Neural progenitor cell (in vitro differentiated cells): ENCODE measurements at regions not wholly inside any gene's neighbourhood (a gene's known extent, or its start where the extent isn't known, plus 50 kb on each side); places are given as distances from the start of the nearest gene placed in this dataset.

Experiments used
- DNase-seq: peaks from one replicate; pipeline ENCODE4 v3.0.0-alpha.2; 2016; ENCODE audit warnings: low spot score
- H2AFZ ChIP-seq: fragments of 200-600 bp; sonication (generic); replicated peaks from 2 replicates; pipeline ENCODE4 v1.6.1; 2016; ENCODE audit warnings: antibody characterized with exemption
- H3F3A ChIP-seq: fragments of 200-600 bp; sonication (generic); 2 replicates; pipeline ENCODE4 v1.6.1; 2016; ENCODE audit warnings: antibody characterized with exemption, low read depth
- H3K27ac ChIP-seq: fragments of 200-600 bp; sonication (generic); 2 replicates; pipeline ENCODE4 v1.5.1; 2016; ENCODE audit warnings: mild to moderate bottlenecking
- H3K27me3 ChIP-seq: fragments of 200-600 bp; sonication (generic); 2 replicates; pipeline ENCODE4 v1.6.1; 2016; ENCODE audit warnings: mild to moderate bottlenecking, moderate library complexity
- H3K36me3 ChIP-seq: fragments of 200-600 bp; sonication (generic); 2 replicates; pipeline ENCODE4 v1.5.1; 2016
- H3K4me1 ChIP-seq: fragments of 200-600 bp; sonication (generic); 2 replicates; pipeline ENCODE4 v1.6.1; 2016; ENCODE audit warnings: mixed run types
- H3K4me2 ChIP-seq: fragments of 200-600 bp; sonication (generic); 2 replicates; pipeline ENCODE4 v1.6.1; 2016
- H3K4me3 ChIP-seq: fragments of 200-600 bp; sonication (generic); 2 replicates; pipeline ENCODE4 v1.5.1; 2016
- H3K79me2 ChIP-seq: fragments of 200-600 bp; sonication (generic); 2 replicates; pipeline ENCODE4 v1.6.1; 2016; ENCODE audit warnings: low read depth
- H3K9ac ChIP-seq: fragments of 200-600 bp; sonication (generic); 2 replicates; pipeline ENCODE4 v1.6.1; 2016
- H3K9me3 ChIP-seq: fragments of 200-600 bp; sonication (generic); 2 replicates; pipeline ENCODE4 v1.5.1; 2016; ENCODE audit warnings: low read depth
- H4K20me1 ChIP-seq: fragments of 200-600 bp; sonication (generic); 2 replicates; pipeline ENCODE4 v1.6.1; 2016; ENCODE audit warnings: low read depth
- H3K27ac Mint-ChIP-seq: 3 replicates; pipeline ENCODE4 v1.8.0; 2021; ENCODE audit warnings: mixed read lengths
- H3K27me3 Mint-ChIP-seq: 2 replicates; pipeline ENCODE4 v1.8.0; 2022; ENCODE audit warnings: low read depth, mild to moderate bottlenecking, inconsistent platforms, moderate library complexity, mixed read lengths; ENCODE audit not compliant: insufficient read depth
- H3K36me3 Mint-ChIP-seq: 3 replicates; pipeline ENCODE4 v1.8.0; 2021; ENCODE audit warnings: mixed read lengths
- H3K4me1 Mint-ChIP-seq: 3 replicates; pipeline ENCODE4 v1.8.0; 2021; ENCODE audit warnings: mixed read lengths
- H3K4me3 Mint-ChIP-seq: 3 replicates; pipeline ENCODE4 v1.8.0; 2021; ENCODE audit warnings: mild to moderate bottlenecking, moderate library complexity, mixed read lengths
- H3K9me3 Mint-ChIP-seq: 3 replicates; pipeline ENCODE4 v1.8.0; 2020; ENCODE audit warnings: mixed read lengths
- EZH2 ChIP-seq: fragments of 200-600 bp; sonication (generic); IDR thresholded peaks from 2 replicates; pipeline ENCODE4 v1.6.1; 2017; ENCODE audit warnings: antibody characterized with exemption, mild to moderate bottlenecking, moderate library complexity
- EZH2phosphoT487 ChIP-seq: fragments of 200-600 bp; sonication (generic); IDR thresholded peaks from 2 replicates; pipeline ENCODE4 v1.6.1; 2017; ENCODE audit warnings: antibody characterized with exemption
- TF ChIP-seq, protein P1 (sequence below): fragments of 200-600 bp; sonication (generic); IDR thresholded peaks from 2 replicates; pipeline ENCODE4 v1.5.1; 2017; ENCODE audit warnings: antibody characterized with exemption, mild to moderate bottlenecking

DNA sequence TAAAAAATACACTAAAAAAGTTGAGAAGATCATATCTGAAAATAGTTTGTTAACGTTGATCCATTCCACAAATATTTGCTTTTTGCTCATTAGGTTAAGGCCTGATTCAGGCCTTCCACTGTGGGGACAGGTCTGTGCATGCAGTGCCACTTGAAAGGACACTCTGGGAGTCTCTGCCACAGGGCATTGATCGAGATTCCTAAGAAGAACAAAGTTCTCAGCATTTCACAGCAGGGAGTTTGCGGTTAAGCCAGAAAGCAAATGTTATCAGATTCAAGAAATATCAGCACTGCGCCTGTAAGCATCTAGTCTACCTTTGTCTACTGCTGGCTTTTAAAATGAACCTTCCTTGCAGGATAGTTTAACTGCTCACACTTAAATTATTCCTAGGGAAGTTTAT, 62.2 kb upstream of the TNIP3 start:
- Histone ChIP-seq H3K4me2 (peak overlapping the region; percentile 17), H3K9me3 (no peaks in the 10 kb centered on the region), H3K27ac (no peak overlapping the region), H2AFZ (no peak overlapping the region), H3K36me3 (no peaks in the 10 kb centered on the region), H3K4me1 (peaks cover 23% of the 10 kb centered on the region), H3K27me3 (no peaks in the 10 kb centered on the region), H4K20me1 (no peaks in the 10 kb centered on the region), H3K79me2 (no peaks in the 10 kb centered on the region), H3K9ac (no peak overlapping the region), H3F3A (peaks cover 8% of the 10 kb centered on the region), H3K4me3 (no peak overlapping the region)
- Mint-ChIP-seq H3K4me3 (no peak overlapping the region), H3K36me3 (no peaks in the 10 kb centered on the region), H3K27me3 (peaks cover 4% of the 10 kb centered on the region), H3K4me1 (peaks cover 23% of the 10 kb centered on the region), H3K9me3 (no peaks in the 10 kb centered on the region), H3K27ac (no peak overlapping the region)
- DNase-seq, result peak; percentile 37
- no peak for TF ChIP-seq EZH2phosphoT487
- TF ChIP-seq EZH2, result no peak
- TF ChIP-seq, protein P1, sequence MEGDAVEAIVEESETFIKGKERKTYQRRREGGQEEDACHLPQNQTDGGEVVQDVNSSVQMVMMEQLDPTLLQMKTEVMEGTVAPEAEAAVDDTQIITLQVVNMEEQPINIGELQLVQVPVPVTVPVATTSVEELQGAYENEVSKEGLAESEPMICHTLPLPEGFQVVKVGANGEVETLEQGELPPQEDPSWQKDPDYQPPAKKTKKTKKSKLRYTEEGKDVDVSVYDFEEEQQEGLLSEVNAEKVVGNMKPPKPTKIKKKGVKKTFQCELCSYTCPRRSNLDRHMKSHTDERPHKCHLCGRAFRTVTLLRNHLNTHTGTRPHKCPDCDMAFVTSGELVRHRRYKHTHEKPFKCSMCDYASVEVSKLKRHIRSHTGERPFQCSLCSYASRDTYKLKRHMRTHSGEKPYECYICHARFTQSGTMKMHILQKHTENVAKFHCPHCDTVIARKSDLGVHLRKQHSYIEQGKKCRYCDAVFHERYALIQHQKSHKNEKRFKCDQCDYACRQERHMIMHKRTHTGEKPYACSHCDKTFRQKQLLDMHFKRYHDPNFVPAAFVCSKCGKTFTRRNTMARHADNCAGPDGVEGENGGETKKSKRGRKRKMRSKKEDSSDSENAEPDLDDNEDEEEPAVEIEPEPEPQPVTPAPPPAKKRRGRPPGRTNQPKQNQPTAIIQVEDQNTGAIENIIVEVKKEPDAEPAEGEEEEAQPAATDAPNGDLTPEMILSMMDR, result no peak

DNA sequence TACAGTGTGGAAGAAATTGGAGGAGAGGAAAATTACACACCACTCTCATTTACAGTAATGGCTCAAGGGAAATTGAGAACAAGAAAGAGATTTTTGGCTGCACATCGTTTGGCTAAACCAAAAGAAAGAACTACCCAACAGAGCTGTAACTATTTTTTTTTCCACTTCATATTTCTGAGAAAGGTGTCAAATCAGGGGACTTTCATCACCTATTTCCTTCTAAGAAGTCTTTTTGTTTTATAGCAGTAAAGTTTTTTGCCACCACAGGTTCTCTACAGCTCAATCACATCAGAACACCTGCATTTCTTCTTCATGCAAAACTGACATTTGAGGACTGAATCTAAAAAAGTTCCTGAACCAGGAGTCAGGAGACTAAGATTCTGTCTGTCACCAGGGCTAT, 57.5 kb upstream of the TNIP3 start:
- TF ChIP-seq, protein P1, result no peak
- TF ChIP-seq EZH2phosphoT487, result no peak
- TF ChIP-seq EZH2, result no peak
- Histone ChIP-seq H3K36me3 (no peaks in the 10 kb centered on the region), H3K4me3 (no peak overlapping the region), H3K9me3 (no peaks in the 10 kb centered on the region), H3K4me1 (peaks cover 19% of the 10 kb centered on the region), H4K20me1 (no peaks in the 10 kb centered on the region), H3K9ac (no peak overlapping the region), H3F3A (peaks cover 8% of the 10 kb centered on the region), H3K27ac (no peak overlapping the region), H3K4me2 (no peak overlapping the region), H3K79me2 (no peaks in the 10 kb centered on the region), H2AFZ (no peak overlapping the region), H3K27me3 (no peaks in the 10 kb centered on the region)
- no peaks in the 10 kb centered on the region for H3K36me3 Mint-ChIP-seq
- H3K27ac Mint-ChIP-seq, result no peak overlapping the region
- peaks cover 4% of the 10 kb centered on the region for H3K27me3 Mint-ChIP-seq
- no peaks in the 10 kb centered on the region for H3K9me3 Mint-ChIP-seq
- no peak overlapping the region for H3K4me3 Mint-ChIP-seq
- peaks cover 21% of the 10 kb centered on the region for H3K4me1 Mint-ChIP-seq
- no peak for DNase-seq

DNA sequence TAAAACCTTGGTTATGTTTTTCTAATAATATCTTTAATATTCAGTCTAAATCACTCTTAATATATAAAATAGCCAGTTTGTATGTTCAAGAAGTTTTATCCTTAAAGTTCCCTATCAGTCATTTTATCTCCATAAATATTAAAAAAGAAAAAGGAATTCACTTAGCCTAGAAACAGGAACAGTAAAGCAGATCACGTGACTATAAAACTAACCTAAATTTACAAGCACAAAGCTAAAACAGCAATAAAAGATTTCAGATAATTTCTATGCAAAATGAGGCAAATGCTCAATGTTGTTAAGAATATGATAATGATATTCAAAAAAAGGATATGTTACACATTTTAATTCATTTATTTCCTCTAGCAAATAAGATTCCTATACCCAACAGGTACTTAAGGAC, 57.1 kb upstream of the TNIP3 start:
- no peaks in the 10 kb centered on the region for H3K36me3 Mint-ChIP-seq

More for the DNA sequence above, 57.1 kb upstream of the TNIP3 start:
- Histone ChIP-seq H3F3A (peaks cover 6% of the 10 kb centered on the region), H2AFZ (no peak overlapping the region), H3K4me3 (no peak overlapping the region), H3K9me3 (no peaks in the 10 kb centered on the region), H3K36me3 (no peaks in the 10 kb centered on the region), H4K20me1 (no peaks in the 10 kb centered on the region), H3K4me2 (no peak overlapping the region), H3K27ac (no peak overlapping the region), H3K9ac (no peak overlapping the region), H3K4me1 (peaks cover 18% of the 10 kb centered on the region), H3K79me2 (no peaks in the 10 kb centered on the region), H3K27me3 (no peaks in the 10 kb centered on the region)
- no peak overlapping the region for H3K4me3 Mint-ChIP-seq
- TF ChIP-seq EZH2, result no peak
- no peak for TF ChIP-seq EZH2phosphoT487
- TF ChIP-seq, protein P1, result no peak
- no peak for DNase-seq
- peaks cover 17% of the 10 kb centered on the region for H3K4me1 Mint-ChIP-seq
- H3K27ac Mint-ChIP-seq, result no peak overlapping the region
- no peaks in the 10 kb centered on the region for H3K9me3 Mint-ChIP-seq
- H3K27me3 Mint-ChIP-seq, result peaks cover 4% of the 10 kb centered on the region
